SK-N-SH treated with all-trans-retinoic acid at 6 μM for 48 hours (cell line): ENCODE measurements at regions not wholly inside any gene's neighbourhood (a gene's known extent, or its start where the extent isn't known, plus 50 kb on each side); places are given as distances from the start of the nearest gene placed in this dataset.

ENCODE experiments used
- ATAC-seq: fragments of 200-7000 bp; cut with Tn5 transposase; 3 replicates; pipeline ENCODE4 v1.9.1; 2020; ENCODE audit warnings: mild to moderate bottlenecking, moderate library complexity
- BACH2 ChIP-seq: fragments of 250-450 bp; sonication (Bioruptor Pico); IDR thresholded peaks from 2 replicates; pipeline ENCODE4 v1.9.0; 2021; ENCODE audit warnings: mild to moderate bottlenecking, borderline replicate concordance
- CREB5 ChIP-seq: fragments of 250-450 bp; sonication (Bioruptor Pico); IDR thresholded peaks from 2 replicates; pipeline ENCODE4 v1.5.1; 2020; ENCODE audit warnings: low read depth, mild to moderate bottlenecking, moderate library complexity
- CSDC2 ChIP-seq: fragments of 250-450 bp; sonication (Bioruptor Pico); IDR thresholded peaks from 2 replicates; pipeline ENCODE4 v1.5.0; 2020; ENCODE audit warnings: mild to moderate bottlenecking, moderate library complexity
- CSRNP3 ChIP-seq: fragments of 250-450 bp; sonication (Bioruptor Pico); IDR thresholded peaks from 2 replicates; pipeline ENCODE4 v1.5.1; 2021; ENCODE audit warnings: mild to moderate bottlenecking, moderate library complexity
- GLIS3 ChIP-seq: fragments of 250-450 bp; sonication (Bioruptor Pico); IDR thresholded peaks from 2 replicates; pipeline ENCODE4 v1.5.0; 2020; ENCODE audit warnings: mild to moderate bottlenecking, moderate library complexity
- ISL1 ChIP-seq: fragments of 250-450 bp; sonication (Bioruptor Pico); IDR thresholded peaks from 2 replicates; pipeline ENCODE4 v2.1.2; 2022; ENCODE audit warnings: mild to moderate bottlenecking, moderate library complexity
- OSR1 ChIP-seq: fragments of 250-450 bp; sonication (Bioruptor Pico); IDR thresholded peaks from 2 replicates; pipeline ENCODE4 v1.8.0; 2022; ENCODE audit warnings: moderate library complexity, mild to moderate bottlenecking, inconsistent platforms
- PATZ1 ChIP-seq: fragments of 250-450 bp; sonication (Bioruptor Pico); IDR thresholded peaks from 2 replicates; pipeline ENCODE4 v1.8.0; 2020; ENCODE audit warnings: mild to moderate bottlenecking, moderate library complexity, borderline replicate concordance
- POU6F1 ChIP-seq: fragments of 250-450 bp; sonication (Bioruptor Pico); IDR thresholded peaks from 2 replicates; pipeline ENCODE4 v1.8.0; 2021; ENCODE audit warnings: low read depth, mild to moderate bottlenecking, moderate library complexity, borderline replicate concordance
- PPARA ChIP-seq: fragments of 250-450 bp; sonication (Bioruptor Pico); IDR thresholded peaks from 2 replicates; pipeline ENCODE4 v1.5.0; 2020; ENCODE audit warnings: mild to moderate bottlenecking, borderline replicate concordance
- RARB ChIP-seq: fragments of 250-450 bp; sonication (Bioruptor Pico); IDR thresholded peaks from 2 replicates; pipeline ENCODE4 v1.8.0; 2021; ENCODE audit warnings: mild to moderate bottlenecking, moderate library complexity
- SNAI2 ChIP-seq: fragments of 250-450 bp; sonication (Bioruptor Pico); IDR thresholded peaks from 2 replicates; pipeline ENCODE4 v1.5.0; 2020; ENCODE audit warnings: mild to moderate bottlenecking, moderate library complexity
- TCF4 ChIP-seq: fragments of 250-450 bp; sonication (Bioruptor Pico); IDR thresholded peaks from 2 replicates; pipeline ENCODE4 v1.8.0; 2021; ENCODE audit warnings: mild to moderate bottlenecking, moderate library complexity, borderline replicate concordance
- TOX ChIP-seq: fragments of 250-450 bp; sonication (Bioruptor Pico); IDR thresholded peaks from 2 replicates; pipeline ENCODE4 v1.8.0; 2021; ENCODE audit warnings: mild to moderate bottlenecking, moderate library complexity, borderline replicate concordance
- TSHZ2 ChIP-seq: fragments of 250-450 bp; sonication (Bioruptor Pico); IDR thresholded peaks from 2 replicates; pipeline ENCODE4 v1.5.0; 2020; ENCODE audit warnings: mild to moderate bottlenecking, moderate library complexity
- ZC3H10 ChIP-seq: fragments of 250-450 bp; sonication (Bioruptor Pico); IDR thresholded peaks from 2 replicates; pipeline ENCODE4 v1.5.1; 2021; ENCODE audit warnings: mild to moderate bottlenecking, moderate library complexity
- ZFP3 ChIP-seq: fragments of 250-450 bp; sonication (Bioruptor Pico); IDR thresholded peaks from 2 replicates; pipeline ENCODE4 v1.5.0; 2020; ENCODE audit warnings: mild to moderate bottlenecking, moderate library complexity
- ZFP30 ChIP-seq: fragments of 450-650 bp; formaldehyde crosslinking; IDR thresholded peaks from 2 replicates; pipeline ENCODE4 v1.5.0; 2022; ENCODE audit warnings: mild to moderate bottlenecking, moderate library complexity
- ZNF565 ChIP-seq: fragments of 450-650 bp; formaldehyde crosslinking; conservative IDR thresholded peaks from 2 replicates; pipeline ENCODE4 v1.5.0; 2020; ENCODE audit warnings: low read depth, mild to moderate bottlenecking, moderate library complexity
- ZNF70 ChIP-seq: fragments of 450-650 bp; formaldehyde crosslinking; IDR thresholded peaks from 2 replicates; pipeline ENCODE4 v1.5.0; 2020; ENCODE audit warnings: mild to moderate bottlenecking, moderate library complexity
- ZNF8 ChIP-seq: fragments of 450-650 bp; formaldehyde crosslinking; IDR thresholded peaks from 2 replicates; pipeline ENCODE4 v1.5.0; 2020; ENCODE audit warnings: mild to moderate bottlenecking, moderate library complexity

- no peak for ATAC-seq
- TF ChIP-seq ZFP30 (no peak), OSR1 (CRISPR knock-in tag) (no peak), CSRNP3 (CRISPR knock-in tag) (no peak), POU6F1 (CRISPR knock-in tag) (no peak), CSDC2 (CRISPR knock-in tag) (no peak)
Observed at GRCh38 chr10:3961082-3961481, 176.1 kb upstream of the KLF6 start.

DNA sequence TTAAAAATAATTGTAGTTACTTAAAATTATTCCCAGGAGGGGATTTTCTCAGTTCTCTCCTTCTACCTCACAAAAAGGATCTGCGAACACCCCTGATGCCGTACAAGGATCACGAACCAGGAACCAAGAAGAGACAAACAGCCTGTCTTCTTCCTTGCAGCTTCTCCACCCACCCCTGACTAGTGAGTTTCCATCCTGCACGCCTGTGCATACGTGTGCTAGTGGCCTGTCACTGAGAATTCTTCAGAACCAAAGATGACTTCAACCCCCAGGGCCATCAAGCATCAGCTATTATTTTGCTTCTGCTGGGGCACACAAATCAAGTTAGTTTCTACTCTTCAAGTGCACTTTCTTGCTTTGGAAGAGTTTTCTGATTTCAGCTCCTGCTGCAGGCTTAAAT, 175.5 kb upstream of the KLF6 start:
- no peak for ATAC-seq
- TF ChIP-seq BACH2 (CRISPR knock-in tag), result no peak
- TF ChIP-seq, all 23 proteins: peak for 0

- no peak for ATAC-seq
- no peak for TF ChIP-seq PPARA (CRISPR knock-in tag)
- TF ChIP-seq OSR1 (CRISPR knock-in tag), result no peak
- TF ChIP-seq PATZ1 (CRISPR knock-in tag), result no peak
- TF ChIP-seq ZNF8 (CRISPR knock-in tag), result no peak
- no peak for TF ChIP-seq CREB5 (CRISPR knock-in tag)
- TF ChIP-seq SNAI2 (CRISPR knock-in tag), result no peak
- no peak for TF ChIP-seq ZC3H10 (CRISPR knock-in tag)
- TF ChIP-seq ISL1 (CRISPR knock-in tag), result no peak
- no peak for TF ChIP-seq GLIS3 (CRISPR knock-in tag)
- no peak for TF ChIP-seq POU6F1 (CRISPR knock-in tag)
- TF ChIP-seq TSHZ2 (CRISPR knock-in tag), result no peak
- no peak for TF ChIP-seq ZFP3 (CRISPR knock-in tag)
- TF ChIP-seq CSDC2 (CRISPR knock-in tag), result no peak
- TF ChIP-seq CSRNP3 (CRISPR knock-in tag), result no peak
- no peak for TF ChIP-seq TCF4
- TF ChIP-seq RARB (CRISPR knock-in tag), result no peak
- no peak for TF ChIP-seq ZNF565 (CRISPR knock-in tag)
- no peak for TF ChIP-seq TOX (CRISPR knock-in tag)
- no peak for TF ChIP-seq ZNF70
- TF ChIP-seq ZFP30, result no peak
Observed at GRCh38 chr10:3959370-3960325, 174.6 kb upstream of the KLF6 start.
